Loucy (cell line): ENCODE measurements at regions not wholly inside any gene's neighbourhood (a gene's known extent, or its start where the extent isn't known, plus 50 kb on each side); places are given as distances from the start of the nearest gene placed in this dataset.

Experiments used
- H2AFZ ChIP-seq: fragments of 200-600 bp; sonication (generic); 2 replicates; pipeline ENCODE4 v1.6.0; 2016; ENCODE audit warnings: antibody characterized with exemption, mild to moderate bottlenecking, low read length, moderate library complexity
- H3F3A ChIP-seq: fragments of 200-600 bp; 2 replicates; pipeline ENCODE4 v1.6.0; 2016; ENCODE audit warnings: antibody characterized with exemption, low read depth, mild to moderate bottlenecking
- H3K27me3 ChIP-seq: fragments of 200-600 bp; sonication (generic); 2 replicates; pipeline ENCODE4 v1.6.1; 2014; ENCODE audit warnings: low read length, mild to moderate bottlenecking; ENCODE audit not compliant: insufficient read depth, poor library complexity, severe bottlenecking
- H3K36me3 ChIP-seq: fragments of 200-600 bp; sonication (generic); 2 replicates; pipeline ENCODE4 v1.6.1; 2016; ENCODE audit warnings: low read length; ENCODE audit not compliant: insufficient read depth
- H3K4me1 ChIP-seq: fragments of 200-600 bp; sonication (generic); 2 replicates; pipeline ENCODE4 v1.5.1; 2014; ENCODE audit warnings: low read length, mild to moderate bottlenecking; ENCODE audit not compliant: insufficient read depth, poor library complexity, severe bottlenecking
- H3K4me2 ChIP-seq: fragments of 200-600 bp; sonication (generic); 2 replicates; pipeline ENCODE4 v1.6.0; 2014; ENCODE audit warnings: antibody characterized with exemption, low read length, low read depth, mild to moderate bottlenecking; ENCODE audit not compliant: poor library complexity, severe bottlenecking
- H3K4me3 ChIP-seq: fragments of 200-600 bp; sonication (generic); 2 replicates; pipeline ENCODE4 v1.5.1; 2014; ENCODE audit warnings: low read length, mild to moderate bottlenecking, mixed read lengths; ENCODE audit not compliant: poor library complexity, severe bottlenecking
- H3K79me2 ChIP-seq: fragments of 200-600 bp; sonication (generic); 2 replicates; pipeline ENCODE4 v1.6.1; 2014; ENCODE audit warnings: low read length; ENCODE audit not compliant: insufficient read depth
- H3K9ac ChIP-seq: fragments of 200-600 bp; sonication (generic); 2 replicates; pipeline ENCODE4 v1.6.0; 2014; ENCODE audit warnings: mild to moderate bottlenecking, low read depth, low read length, moderate library complexity; ENCODE audit not compliant: poor library complexity, severe bottlenecking
- H3K9me2 ChIP-seq: fragments of 200-600 bp; sonication (generic); replicated peaks from 2 replicates; pipeline ENCODE4 v1.6.1; 2016; ENCODE audit warnings: low read depth, low read length, mixed read lengths
- H3K9me3 ChIP-seq: fragments of 200-600 bp; sonication (generic); 2 replicates; pipeline ENCODE4 v1.6.1; 2014; ENCODE audit warnings: mild to moderate bottlenecking, antibody characterized with exemption, low read length, low read depth; ENCODE audit not compliant: insufficient read depth
- H4K20me1 ChIP-seq: fragments of 200-600 bp; sonication (generic); 2 replicates; pipeline ENCODE4 v1.6.0; 2014; ENCODE audit warnings: antibody characterized with exemption, low read length, mild to moderate bottlenecking; ENCODE audit not compliant: insufficient read depth, poor library complexity, severe bottlenecking
- EZH2phosphoT487 ChIP-seq: fragments of 200-600 bp; IDR thresholded peaks from 2 replicates; pipeline ENCODE4 v1.6.1; 2018; ENCODE audit warnings: antibody characterized with exemption, mild to moderate bottlenecking, moderate library complexity, borderline replicate concordance
- TF ChIP-seq, protein P1 (sequence below): fragments of 200-600 bp; sonication (generic); conservative IDR thresholded peaks from 2 replicates; pipeline ENCODE4 v1.5.1; 2014; ENCODE audit warnings: mild to moderate bottlenecking, antibody characterized with exemption, low read length

DNA sequence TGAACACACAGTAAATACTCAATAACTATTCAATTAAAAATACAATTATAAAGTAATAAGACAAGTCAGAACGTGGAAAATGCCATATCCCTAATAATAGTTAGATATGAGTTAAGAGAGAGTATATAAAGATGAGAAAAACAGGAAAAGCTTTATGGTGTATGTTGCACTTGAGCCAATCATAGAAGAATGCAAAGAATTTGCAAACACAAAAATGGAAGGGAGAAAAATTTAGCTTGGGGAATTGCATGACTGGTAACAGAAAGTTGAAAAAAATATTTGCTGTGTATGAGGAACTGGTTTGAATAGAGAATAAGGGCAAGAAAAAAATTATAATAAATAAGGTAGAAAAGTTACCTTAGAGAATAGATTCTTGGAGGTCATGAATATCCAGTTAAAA lies 739.6 kb upstream of the CXADR start:
- no peak for TF ChIP-seq EZH2phosphoT487
- TF ChIP-seq, protein P1, sequence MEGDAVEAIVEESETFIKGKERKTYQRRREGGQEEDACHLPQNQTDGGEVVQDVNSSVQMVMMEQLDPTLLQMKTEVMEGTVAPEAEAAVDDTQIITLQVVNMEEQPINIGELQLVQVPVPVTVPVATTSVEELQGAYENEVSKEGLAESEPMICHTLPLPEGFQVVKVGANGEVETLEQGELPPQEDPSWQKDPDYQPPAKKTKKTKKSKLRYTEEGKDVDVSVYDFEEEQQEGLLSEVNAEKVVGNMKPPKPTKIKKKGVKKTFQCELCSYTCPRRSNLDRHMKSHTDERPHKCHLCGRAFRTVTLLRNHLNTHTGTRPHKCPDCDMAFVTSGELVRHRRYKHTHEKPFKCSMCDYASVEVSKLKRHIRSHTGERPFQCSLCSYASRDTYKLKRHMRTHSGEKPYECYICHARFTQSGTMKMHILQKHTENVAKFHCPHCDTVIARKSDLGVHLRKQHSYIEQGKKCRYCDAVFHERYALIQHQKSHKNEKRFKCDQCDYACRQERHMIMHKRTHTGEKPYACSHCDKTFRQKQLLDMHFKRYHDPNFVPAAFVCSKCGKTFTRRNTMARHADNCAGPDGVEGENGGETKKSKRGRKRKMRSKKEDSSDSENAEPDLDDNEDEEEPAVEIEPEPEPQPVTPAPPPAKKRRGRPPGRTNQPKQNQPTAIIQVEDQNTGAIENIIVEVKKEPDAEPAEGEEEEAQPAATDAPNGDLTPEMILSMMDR, result no peak
- H3K9ac ChIP-seq, result no peak overlapping the region
- no peak overlapping the region for H3K4me3 ChIP-seq
- H2AFZ ChIP-seq, result no peak overlapping the region
- H3K4me2 ChIP-seq, result no peak overlapping the region
- no peaks in the 10 kb centered on the region for H3K27me3 ChIP-seq
- H3K9me3 ChIP-seq, result no peaks in the 10 kb centered on the region
- no peaks in the 10 kb centered on the region for H3K4me1 ChIP-seq
- no peaks in the 10 kb centered on the region for H3K36me3 ChIP-seq
- H3K79me2 ChIP-seq, result no peaks in the 10 kb centered on the region
- H3F3A ChIP-seq, result no peaks in the 10 kb centered on the region
- no peaks in the 10 kb centered on the region for H3K9me2 ChIP-seq
- no peaks in the 10 kb centered on the region for H4K20me1 ChIP-seq

DNA sequence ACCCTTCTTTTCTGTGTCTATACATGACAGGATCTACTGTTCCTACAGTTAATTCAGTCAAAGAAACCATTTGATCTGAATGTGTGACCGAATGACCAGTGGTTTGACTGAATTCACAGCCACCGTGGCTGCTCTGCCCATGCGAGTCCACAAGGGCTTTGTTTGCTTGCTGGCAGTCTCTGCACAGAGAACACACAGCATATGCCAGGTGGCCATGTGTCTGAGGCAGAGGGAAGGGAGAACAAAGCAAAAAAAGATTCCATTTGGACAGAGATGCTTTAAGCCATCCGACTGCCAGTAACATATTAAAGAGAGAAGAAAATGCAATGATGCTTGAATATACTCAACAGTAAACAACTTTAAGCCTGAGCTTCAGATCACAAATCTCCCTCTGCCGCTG lies 737.8 kb upstream of the CXADR start:
- H3F3A ChIP-seq, result no peaks in the 10 kb centered on the region
- no peaks in the 10 kb centered on the region for H3K4me1 ChIP-seq
- no peak overlapping the region for H2AFZ ChIP-seq
- H3K9me2 ChIP-seq, result no peaks in the 10 kb centered on the region
- H3K4me3 ChIP-seq, result no peak overlapping the region
- no peaks in the 10 kb centered on the region for H4K20me1 ChIP-seq
- TF ChIP-seq EZH2phosphoT487, result no peak
- TF ChIP-seq, protein P1, result no peak
- H3K9me3 ChIP-seq, result no peaks in the 10 kb centered on the region
- no peaks in the 10 kb centered on the region for H3K79me2 ChIP-seq
- H3K27me3 ChIP-seq, result no peaks in the 10 kb centered on the region
- no peak overlapping the region for H3K9ac ChIP-seq
- no peaks in the 10 kb centered on the region for H3K36me3 ChIP-seq
- H3K4me2 ChIP-seq, result no peak overlapping the region

DNA sequence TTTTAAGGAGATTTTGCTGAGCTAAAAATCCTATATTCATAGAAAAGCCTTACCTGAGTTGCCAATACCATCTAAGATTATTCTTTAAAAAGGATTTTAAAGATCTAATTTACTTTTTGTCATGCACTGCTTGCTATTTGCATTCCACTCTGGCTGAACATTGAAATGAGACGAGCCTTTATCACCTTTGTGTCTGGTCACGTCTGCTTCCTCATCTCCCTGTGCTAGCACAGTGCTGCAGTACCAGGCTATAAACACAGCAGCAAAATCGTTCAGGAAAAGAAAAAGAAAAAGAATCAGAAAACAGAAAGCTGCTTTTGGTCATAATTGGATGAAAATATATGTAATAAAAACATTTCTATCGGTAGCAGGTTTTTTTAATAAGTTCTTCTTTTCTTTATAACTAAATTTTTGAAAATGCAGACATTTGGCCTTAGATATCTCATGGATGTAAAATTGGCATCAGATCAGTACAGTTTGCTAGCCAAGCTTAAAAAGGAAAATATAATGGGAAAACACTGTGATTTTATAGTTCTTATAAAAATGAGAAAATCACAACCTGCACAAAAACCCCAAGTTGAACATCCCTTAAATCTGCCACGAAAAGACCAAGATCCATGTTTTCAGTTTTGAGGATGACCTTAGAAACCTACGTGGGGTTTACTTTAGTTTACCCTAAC lies 735.7 kb upstream of the CXADR start:
- no peak overlapping the region for H2AFZ ChIP-seq
- H4K20me1 ChIP-seq, result no peaks in the 10 kb centered on the region
- H3K9ac ChIP-seq, result no peak overlapping the region
- no peaks in the 10 kb centered on the region for H3K36me3 ChIP-seq
- H3K4me1 ChIP-seq, result no peaks in the 10 kb centered on the region
- H3K9me3 ChIP-seq, result no peaks in the 10 kb centered on the region
- no peak overlapping the region for H3K4me2 ChIP-seq
- H3F3A ChIP-seq, result no peaks in the 10 kb centered on the region
- no peak overlapping the region for H3K4me3 ChIP-seq
- no peaks in the 10 kb centered on the region for H3K79me2 ChIP-seq
- H3K27me3 ChIP-seq, result no peaks in the 10 kb centered on the region
- TF ChIP-seq, protein P1, result no peak
- no peak for TF ChIP-seq EZH2phosphoT487
- H3K9me2 ChIP-seq, result no peaks in the 10 kb centered on the region
